ENCODE measurements at regions not wholly inside any gene's neighbourhood (a gene's known extent, or its start where the extent isn't known, plus 50 kb on each side); places are given as distances from the start of the nearest gene placed in this dataset.

DNA sequence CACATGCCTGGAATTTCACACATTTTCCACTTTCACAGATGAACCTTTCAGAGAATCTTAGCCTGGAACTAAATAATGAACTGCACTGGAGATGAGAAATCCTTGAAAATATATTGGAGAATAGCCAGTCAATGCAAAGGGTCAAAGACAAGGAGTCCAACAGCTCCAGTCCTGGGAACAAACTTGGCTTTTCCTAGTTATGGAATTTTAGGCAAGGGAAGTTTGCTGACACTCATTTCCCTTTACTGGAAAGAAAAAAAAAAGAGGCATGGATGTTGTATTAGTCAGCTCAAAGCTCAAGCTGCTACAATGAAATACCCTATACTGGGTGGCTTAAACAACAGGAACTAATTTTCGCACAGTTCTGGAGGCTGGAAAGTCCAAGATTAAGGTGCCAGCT is 690.8 kb upstream of the ARPP21 start:
- Histone ChIP-seq H3K27ac (no peak overlapping the region), H3K27me3 (no peaks in the 10 kb centered on the region), H3K4me3 (no peak overlapping the region), H3K9me3 (peaks cover 0 to 15% (median 0%) of the 10 kb centered on the region in 12 donors), H3K36me3 (no peaks in the 10 kb centered on the region), H3K4me1 (peaks cover 0 to 8% (median 2%) of the 10 kb centered on the region in 12 donors)
- ATAC-seq (peak in 1 of 4 donors; percentile 18), DNase-seq (no peak)
- WGBS, 4 donors, result 30 to 65% (median 46%) methylated on average over 1 of the region's 1 CpG
- TF ChIP-seq, protein P1, sequence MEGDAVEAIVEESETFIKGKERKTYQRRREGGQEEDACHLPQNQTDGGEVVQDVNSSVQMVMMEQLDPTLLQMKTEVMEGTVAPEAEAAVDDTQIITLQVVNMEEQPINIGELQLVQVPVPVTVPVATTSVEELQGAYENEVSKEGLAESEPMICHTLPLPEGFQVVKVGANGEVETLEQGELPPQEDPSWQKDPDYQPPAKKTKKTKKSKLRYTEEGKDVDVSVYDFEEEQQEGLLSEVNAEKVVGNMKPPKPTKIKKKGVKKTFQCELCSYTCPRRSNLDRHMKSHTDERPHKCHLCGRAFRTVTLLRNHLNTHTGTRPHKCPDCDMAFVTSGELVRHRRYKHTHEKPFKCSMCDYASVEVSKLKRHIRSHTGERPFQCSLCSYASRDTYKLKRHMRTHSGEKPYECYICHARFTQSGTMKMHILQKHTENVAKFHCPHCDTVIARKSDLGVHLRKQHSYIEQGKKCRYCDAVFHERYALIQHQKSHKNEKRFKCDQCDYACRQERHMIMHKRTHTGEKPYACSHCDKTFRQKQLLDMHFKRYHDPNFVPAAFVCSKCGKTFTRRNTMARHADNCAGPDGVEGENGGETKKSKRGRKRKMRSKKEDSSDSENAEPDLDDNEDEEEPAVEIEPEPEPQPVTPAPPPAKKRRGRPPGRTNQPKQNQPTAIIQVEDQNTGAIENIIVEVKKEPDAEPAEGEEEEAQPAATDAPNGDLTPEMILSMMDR (IDR thresholded peaks at IDR 0.05), result no peak
- TF ChIP-seq POLR2A (IDR thresholded peaks at IDR 0.05), result no peak
- intact Hi-C loops (cut with DNase I), result no loop called here

DNA sequence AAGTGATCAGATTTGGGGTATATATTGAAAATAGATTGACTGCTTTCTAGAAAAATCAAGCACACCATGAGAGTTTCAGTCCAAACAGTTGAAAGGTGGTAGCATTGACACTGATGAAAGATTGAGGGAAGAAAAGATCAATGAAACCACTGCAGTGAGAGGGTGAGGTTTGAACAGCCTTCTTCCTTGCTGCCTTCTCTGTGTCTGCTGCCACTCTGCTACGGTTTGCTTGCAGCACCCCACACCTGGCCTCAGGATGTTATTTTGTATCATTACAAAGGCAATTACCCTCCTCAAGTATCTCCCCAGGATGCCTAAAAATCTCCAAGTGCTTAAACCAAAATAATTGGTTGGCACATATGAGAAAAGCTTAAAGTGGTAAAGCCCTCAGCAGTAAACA is 683.6 kb upstream of the ARPP21 start:
- intact Hi-C loops (cut with DNase I), result no loop called here
- Histone ChIP-seq H3K4me1 (no peaks in the 10 kb centered on the region), H3K36me3 (no peaks in the 10 kb centered on the region), H3K4me3 (no peak overlapping the region), H3K9me3 (peaks cover 0 to 5% (median 0%) of the 10 kb centered on the region in 12 donors), H3K27ac (no peak overlapping the region), H3K27me3 (no peaks in the 10 kb centered on the region)
- TF ChIP-seq, protein P1 (IDR thresholded peaks at IDR 0.05), result no peak
- TF ChIP-seq POLR2A (IDR thresholded peaks at IDR 0.05), result no peak
- DNase-seq (no peak), ATAC-seq (no peak)
- 78 to 89% (median 85%) methylated on average over 1 of the region's 1 CpG for WGBS, 4 donors

DNA sequence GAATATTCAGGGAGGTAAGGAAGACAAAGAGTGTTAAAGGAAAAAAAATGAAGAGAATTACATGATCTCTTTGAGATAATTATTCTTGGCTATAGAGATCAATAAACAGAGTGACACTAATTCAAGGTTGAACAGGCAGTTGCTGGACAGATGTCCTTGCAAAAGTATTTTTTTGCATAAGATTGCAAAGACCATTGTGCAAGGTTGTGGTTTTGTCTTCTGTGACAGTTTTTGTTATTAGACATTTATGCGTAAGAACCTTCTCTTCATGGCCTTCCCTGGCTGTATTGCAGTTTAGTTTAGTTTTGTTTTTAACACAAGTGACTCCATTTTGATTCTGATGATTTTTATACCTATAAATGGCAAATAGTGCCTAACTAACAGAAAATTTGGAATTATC is 682.8 kb upstream of the ARPP21 start:
- TF ChIP-seq POLR2A (IDR thresholded peaks at IDR 0.05), result no peak
- TF ChIP-seq, protein P1 (IDR thresholded peaks at IDR 0.05), result no peak

DNA sequence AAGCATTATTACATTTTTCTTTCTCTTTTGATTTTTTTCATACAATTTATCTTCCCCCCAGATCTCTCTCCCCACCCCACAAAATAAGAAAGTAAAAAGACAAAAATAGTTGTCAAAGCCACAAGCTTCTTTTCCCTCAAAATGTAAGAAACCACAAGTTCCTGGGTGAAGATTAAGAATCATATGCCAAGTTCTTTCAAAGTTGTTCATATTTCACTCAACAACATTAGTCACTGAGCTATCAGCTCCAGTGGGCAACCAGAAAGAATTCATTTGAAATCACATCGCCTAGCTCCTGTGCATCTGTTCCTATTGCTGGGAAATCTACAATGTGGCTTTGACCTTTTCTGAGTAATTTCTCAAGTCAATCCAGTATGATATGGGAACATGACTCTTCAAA is 681.6 kb upstream of the ARPP21 start:
- H3K36me3 ChIP-seq, result no peaks in the 10 kb centered on the region

More for the DNA sequence above, 682.8 kb upstream of the ARPP21 start:
- no peaks in the 10 kb centered on the region for H3K4me1 ChIP-seq
- intact Hi-C loops (cut with DNase I), result no loop called here
- DNase-seq (no peak), ATAC-seq (no peak)
- no peak overlapping the region for H3K4me3 ChIP-seq
- 95 to 99% (median 97%) methylated on average over 1 of the region's 1 CpG for WGBS, 4 donors
- peaks cover 0 to 5% (median 0%) of the 10 kb centered on the region in 12 donors for H3K9me3 ChIP-seq
- H3K27me3 ChIP-seq, result no peaks in the 10 kb centered on the region
- no peak overlapping the region for H3K27ac ChIP-seq
- no peaks in the 10 kb centered on the region for H3K36me3 ChIP-seq

More for the DNA sequence above, 681.6 kb upstream of the ARPP21 start:
- Histone ChIP-seq H3K4me3 (no peak overlapping the region), H3K27me3 (no peaks in the 10 kb centered on the region), H3K9me3 (peaks cover 0 to 5% (median 0%) of the 10 kb centered on the region in 12 donors), H3K27ac (no peak overlapping the region), H3K4me1 (no peaks in the 10 kb centered on the region)
- intact Hi-C loops (cut with DNase I), result no loop called here
- TF ChIP-seq, protein P1 (IDR thresholded peaks at IDR 0.05), result no peak
- no peak for TF ChIP-seq POLR2A (IDR thresholded peaks at IDR 0.05)
- DNase-seq (no peak), ATAC-seq (no peak)
- WGBS, 4 donors, result 87 to 100% (median 90%) methylated on average over 1 of the region's 1 CpG
